HPDE6-E6E7 (cell line): ENCODE measurements at regions not wholly inside any gene's neighbourhood (a gene's known extent, or its start where the extent isn't known, plus 50 kb on each side); places are given as distances from the start of the nearest gene placed in this dataset.

Experiments used
- DNase-seq: peaks from one replicate; pipeline ENCODE4 v3.0.0; 2011; ENCODE audit warnings: missing footprints; ENCODE audit errors: extremely low spot score

DNA sequence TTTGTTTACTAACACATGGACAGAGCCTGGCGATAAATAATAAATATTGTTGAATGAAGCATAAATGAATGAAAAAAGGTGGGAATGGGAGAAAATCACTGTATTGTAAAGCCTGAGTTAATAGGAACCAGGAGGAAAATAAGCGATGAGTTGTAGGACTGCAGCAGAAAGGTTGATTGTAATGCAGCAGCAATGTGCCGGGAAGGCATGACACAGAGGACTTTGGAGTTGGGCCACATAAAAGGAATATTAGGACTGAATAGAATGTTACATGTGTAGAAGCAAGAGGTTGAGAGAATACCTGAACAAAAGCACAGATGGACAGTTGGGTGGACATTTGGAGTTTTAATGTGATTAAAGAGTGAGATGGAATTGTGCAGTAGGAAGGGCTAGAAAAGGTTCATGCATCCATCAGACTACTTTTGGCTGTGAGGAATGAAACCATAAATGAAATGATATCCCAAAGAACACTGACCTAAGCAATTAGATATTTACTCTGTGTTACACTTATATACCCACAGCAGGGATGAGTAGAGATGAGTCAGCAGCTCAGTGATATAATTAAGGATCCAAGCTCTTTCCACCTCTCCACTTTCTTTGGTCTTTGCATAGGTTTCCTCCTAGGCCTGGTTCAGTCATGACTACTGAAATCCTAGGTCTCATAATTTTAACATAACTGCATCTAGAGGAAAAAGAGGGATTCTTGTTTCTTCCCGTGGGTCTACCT lies 55.4 kb downstream of the CCER1 start:
- no peak for DNase-seq

DNA sequence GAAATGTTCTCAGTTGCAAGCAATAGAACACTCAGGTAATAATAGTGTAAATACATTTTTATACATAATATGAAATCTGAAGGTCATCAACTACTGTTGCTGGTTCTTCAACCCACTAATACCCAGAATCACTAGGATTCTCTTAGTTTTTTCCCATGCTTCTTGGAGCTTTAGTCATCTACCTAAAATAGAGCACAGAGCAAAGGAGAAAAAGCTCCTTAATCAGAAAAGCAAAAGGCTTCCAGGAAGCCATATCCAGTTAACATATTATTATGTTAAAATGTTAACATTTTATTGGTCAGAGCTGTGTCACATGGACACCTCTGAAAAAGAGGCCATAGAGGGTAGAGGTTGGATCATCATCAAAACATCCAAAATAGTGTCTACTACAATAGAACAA lies 57.0 kb downstream of the CCER1 start:
- no peak for DNase-seq

DNA sequence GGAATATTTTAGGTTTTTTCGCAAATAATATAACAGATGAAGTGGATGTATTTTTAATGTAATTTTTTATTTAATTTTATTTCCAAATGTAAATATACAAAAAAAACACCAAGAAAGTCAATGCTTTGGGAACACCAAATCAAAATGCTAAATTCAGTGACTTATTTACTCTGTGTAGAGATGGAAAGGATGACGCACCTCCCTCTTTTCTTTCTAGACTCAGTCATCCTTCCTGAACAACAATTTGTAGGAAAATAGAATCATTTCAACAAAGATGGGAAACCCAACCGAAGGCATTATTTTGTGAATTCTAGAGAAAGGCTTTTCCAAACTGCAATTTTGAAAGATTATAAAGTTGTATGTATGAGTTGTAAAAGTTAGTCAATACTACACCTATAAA lies 57.7 kb downstream of the CCER1 start:
- DNase-seq: no peak

DNA sequence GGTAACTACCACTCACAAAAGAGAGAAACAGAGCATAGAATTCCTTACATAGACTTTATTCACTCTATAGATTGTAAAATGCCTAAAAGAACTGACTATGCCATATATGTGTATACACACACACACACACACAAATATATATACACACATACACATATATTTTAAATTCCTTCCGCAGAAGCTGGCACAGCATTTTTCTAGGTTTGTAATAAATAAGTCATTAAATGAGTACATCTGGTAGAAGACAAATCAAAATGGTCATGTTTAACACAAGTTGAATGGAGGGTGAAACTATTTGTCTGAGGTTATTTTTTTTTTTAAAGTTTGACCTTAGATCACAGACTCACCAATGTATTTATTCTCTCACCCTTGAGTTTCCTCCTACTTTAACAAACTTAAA lies 58.2 kb downstream of the CCER1 start:
- DNase-seq: no peak

DNA sequence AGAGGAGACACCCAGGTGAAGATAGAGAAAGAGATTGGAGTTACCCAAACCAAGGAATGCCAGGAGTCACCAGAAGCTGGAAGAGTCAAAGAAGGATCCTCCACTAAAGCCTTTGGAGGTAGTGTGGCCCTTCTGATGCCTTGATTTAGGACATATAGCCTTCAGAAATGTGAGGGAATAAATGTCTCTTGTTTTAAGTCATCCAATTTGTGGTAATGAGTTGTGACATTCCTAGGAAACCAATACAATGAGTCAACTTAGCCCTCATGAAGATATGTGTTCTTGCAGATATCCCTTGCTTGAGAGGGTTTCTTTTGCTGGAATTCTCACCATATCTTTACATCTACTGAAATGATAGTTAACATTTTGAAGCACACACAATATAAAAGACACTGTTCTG lies 58.8 kb downstream of the CCER1 start:
- DNase-seq: no peak

DNA sequence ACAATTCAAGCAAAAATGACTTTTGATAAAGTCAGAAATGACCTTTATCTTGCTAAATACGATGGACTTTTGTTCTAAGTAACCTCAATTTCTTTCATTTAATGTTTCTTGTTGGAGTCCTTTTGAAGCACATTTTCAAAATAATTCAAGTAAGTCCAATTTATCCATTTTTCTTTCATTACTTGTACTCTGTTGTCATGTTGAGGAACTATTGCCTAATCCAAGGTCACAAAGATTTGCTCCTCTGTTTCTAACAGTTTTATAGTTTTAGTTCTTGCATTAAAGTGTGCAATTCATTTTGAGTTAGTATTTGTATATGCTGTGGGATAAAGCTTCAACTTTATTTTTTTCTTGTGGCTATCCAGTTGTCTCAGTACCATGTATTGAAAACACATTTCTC lies 66.7 kb downstream of the CCER1 start:
- DNase-seq: no peak

DNA sequence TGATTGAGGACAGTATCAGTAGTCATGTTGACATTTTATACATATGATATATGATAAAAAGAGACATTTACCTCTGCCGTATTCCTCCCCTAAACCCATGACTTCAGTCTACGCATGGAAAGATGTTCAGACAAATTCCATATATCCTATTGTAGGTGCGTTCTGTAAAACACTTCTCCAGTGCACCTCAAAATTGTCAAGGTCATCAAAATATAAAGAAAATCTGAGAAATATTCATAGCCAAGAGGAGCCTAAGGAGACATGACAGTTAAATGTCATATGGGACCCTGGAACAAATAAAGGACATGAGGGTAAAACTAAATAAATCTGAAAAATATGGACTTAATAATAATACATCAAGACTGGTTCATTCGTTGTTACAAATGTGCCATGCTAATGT lies 71.5 kb downstream of the CCER1 start:
- DNase-seq: no peak

DNA sequence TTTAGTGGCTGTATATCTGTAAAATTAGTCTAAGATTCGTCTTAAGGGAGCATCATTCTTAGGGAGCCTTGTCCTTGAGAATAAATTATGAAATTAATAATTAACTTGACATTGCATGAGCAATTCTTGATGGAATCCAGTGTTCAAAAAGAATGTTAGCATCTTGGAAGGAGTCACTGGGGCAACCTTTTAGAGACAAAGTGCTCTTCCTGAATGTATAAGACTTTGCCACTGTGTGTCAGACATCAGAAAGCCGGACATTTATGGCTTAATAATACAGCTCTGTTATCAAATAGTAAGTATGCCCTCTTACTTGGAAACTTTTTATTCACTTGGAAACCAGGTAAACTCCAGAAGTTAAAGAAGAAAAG lies 83.3 kb downstream of the CCER1 start:
- DNase-seq: no peak

DNA sequence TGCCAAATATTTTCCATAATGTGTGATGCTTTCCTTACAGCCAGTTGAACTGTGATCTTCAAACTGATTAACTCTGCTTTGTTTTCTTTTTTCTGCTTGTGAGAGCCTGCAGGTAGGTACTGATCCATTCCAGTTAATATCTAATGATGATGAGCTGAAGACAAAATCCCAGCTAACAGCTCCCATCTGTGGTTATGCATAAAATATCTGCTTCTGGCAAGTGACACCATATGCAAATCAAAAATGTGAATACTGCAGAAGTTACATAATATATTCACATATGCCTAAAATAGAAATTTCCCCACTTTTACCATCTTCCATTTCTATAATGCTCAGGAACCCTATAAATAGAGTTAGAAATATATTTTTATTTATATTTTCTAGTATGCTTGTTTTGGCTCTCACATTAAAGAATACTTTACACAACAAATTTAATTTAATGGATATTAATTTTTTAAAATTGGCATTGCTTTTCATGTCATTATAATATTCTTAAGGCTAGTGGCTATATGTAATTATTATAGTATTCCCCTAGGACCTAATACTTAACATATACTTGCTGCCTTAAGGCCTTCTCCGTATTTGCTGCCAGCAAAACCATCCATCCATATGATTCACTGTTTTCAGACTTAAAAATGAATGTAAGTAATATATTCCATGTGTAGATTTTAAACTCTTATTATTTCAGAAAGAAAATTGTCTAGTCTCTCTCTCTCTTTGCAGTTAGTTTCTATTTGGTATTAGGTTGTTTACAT lies 83.8 kb downstream of the CCER1 start:
- no peak for DNase-seq

DNA sequence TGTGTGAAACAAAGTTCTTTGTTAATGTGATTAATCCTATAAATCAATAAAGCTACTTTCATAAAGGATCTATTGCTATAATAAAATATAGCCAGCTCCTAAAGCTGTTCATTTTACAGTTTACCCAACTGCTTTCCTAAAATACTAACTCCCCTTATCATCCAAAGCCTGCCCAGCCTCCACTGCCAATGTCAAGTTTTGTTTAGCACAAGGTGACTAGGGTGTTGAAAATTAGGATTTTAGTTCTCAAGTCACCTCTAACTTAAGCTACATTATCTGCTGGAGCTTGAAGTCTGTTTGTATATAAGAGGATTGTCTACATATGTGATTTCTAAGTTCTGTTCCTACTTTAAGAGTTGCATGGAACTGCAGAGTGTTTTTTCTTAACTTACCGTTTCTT lies 86.3 kb downstream of the CCER1 start:
- DNase-seq: no peak

DNA sequence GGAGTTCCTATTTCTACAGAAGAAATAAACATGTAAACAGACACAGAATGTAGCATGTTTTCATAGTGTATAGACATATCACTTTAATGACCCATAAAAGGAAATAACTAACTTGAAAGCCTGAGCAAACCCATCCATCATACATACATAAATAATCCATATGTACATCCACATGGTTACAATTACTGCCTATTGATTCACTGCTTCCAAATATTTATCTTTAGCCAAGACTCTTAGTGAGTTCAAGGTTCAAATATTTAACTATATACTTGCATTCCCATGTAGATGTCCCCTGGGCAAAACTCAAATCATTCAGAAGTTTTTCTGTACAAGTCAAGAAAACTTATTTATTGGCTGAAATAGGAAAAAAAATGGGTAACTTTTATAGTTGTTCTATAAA lies 95.4 kb downstream of the CCER1 start:
- no peak for DNase-seq

DNA sequence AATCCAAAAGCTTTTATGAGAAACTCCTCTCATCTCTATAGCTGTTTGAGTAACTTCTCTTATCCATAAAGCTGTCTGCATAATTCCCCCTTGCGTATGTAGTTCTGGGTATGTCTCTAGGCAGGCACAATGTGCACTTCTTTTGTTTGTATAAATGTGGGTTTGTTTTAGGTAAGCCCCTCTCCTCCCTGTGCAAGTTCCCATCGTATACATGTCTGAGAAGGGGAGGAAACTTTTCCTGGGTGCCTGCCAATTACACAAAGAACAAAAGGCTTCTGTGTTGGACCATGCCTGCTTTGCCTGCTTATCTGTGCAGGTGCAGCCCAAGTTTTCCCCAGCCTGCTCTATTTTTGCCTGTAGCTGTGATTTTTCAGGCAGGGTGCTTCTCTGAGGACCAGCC lies 96.7 kb downstream of the CCER1 start:
- no peak for DNase-seq

DNA sequence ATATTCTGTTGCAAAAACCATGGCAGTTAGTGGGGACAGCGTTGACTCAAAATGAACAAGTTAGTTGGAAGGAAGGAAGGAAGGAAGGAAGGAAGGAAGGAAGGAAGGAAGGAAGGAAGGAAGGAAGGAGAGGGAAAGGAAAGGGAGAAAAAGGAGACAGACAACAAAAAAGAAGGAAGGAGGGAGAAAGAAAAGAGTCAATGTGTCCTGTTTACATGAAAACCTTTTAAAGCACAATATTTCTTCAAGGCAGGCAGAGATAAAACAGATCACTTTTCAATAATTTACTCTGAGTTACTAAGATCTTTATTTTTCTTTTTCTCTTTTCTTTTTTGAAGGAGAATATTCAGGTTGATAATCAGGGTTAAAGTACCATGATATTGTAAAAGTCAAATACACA lies 99.4 kb downstream of the CCER1 start:
- DNase-seq: no peak

DNA sequence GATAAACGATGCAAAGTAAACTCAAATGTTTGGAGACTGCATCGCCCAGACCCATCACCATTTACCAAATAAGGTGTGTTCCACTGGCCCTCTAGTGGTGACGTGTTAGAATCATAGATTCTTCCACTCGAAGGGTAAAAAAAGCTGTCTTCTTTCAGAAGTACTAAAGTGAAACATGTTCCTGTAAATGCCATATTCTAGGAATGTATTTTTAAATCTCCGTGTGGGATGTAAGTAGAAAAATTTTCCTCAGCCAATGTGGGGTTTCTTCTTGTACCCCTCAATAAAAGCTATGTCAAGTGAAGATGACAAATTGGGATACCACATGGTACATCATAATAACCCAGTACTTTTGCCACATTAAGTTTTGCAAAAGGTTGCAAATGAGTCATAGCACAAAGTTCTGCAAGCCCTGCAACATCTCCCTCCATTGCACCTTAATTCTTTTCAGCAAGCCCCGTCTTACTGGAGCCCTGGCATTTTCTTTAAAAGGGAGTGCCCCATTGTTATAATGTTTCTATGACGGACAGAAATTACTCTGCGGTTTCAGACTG lies 100.8 kb downstream of the CCER1 start:
- DNase-seq: no peak

DNA sequence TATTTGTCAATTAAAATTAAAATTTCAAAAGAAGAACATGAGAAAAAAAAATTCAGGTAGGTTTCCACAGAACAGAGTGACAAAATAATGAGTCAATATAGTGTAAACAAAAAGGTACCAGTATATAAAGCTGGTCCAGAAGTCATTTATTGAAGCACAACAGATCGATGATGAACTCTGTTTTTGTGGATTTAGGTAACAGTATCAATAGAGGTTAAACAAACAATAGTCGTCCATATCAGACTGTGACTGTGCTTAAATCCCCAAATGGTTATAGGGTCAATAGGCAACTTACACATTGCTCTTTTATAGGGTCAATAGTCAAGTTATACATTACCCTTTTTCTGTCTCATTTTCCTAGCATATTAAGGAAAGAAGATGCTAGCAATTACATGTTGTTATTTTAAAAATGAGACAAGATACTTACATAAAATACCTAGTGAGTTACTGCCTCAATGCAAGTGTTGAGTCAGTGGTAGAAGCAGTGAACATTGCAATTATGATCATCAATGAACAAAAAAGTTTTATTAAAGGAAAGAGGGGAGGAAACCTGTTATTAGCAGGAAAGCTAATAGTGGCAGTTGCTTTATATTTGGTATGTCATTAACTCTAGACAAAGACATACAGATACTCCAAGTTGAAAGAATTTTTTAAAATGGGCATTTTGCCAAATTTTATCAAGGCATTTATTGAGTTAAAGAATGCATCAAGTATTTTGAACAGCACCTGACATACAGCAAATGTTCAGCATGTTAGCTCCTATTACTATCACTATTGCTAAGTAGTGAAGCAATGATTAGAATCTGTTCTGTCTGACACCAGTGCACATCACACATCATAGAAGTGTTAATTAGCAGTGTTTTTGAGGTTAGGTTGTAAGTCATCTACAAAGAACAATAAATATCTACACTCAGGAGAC lies 102.9 kb downstream of the CCER1 start:
- no peak for DNase-seq

DNA sequence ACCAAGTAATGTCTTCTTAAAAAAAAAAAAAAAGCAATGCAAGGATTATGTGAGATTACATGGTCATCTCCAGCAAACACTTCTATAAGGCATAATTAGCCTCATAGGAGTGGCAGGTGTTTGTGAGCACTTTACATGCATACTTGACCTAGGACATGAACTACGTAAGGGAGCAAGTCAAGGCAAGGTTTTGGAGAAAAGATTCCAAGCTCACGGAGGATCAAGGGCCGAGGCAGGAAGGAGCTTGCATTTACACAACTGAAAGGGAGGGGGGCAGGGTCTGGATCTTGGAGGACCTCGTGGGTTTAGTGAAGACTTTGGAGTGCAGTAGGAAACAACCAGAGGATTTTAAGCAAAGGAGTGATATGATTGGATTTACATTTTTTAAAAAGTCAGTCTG lies 112.5 kb downstream of the CCER1 start:
- no peak for DNase-seq

DNA sequence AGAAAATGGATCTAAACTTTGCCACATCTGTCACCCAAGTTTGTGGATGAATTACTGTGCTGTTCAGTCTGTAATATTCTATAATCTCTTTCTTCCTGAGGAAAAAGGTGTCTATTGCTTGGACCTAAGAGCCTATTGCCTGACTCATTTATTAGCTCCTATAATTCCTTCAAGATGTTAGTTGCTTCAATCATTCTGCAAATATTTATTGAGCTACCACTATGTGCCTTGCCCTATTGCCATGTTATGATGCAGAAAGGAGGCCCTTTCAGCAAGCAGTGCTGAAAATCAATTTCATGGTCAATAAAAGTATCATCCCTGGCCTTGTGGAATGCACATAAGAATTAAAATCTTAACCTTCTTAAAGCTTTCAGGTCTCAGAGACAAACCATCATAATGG lies 113.6 kb downstream of the CCER1 start:
- no peak for DNase-seq

DNA sequence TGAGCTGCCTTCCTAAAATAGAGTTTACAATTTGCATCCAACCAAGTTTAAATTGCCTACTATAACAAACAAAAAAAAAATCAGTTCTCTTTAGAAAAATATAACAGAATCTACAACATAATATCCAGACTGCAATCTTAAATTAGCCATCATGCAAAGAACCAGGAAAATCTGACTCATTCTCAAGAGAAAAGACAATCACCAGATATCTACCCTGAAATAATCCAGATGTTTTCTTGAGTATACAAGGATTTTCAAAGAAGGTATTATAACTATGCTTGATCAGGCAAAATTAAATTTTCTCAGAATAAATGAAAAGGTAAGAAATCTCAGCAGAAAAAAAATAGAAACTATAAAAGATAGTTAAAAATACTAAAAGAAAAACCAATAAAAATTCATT lies 115.6 kb downstream of the CCER1 start:
- no peak for DNase-seq

DNA sequence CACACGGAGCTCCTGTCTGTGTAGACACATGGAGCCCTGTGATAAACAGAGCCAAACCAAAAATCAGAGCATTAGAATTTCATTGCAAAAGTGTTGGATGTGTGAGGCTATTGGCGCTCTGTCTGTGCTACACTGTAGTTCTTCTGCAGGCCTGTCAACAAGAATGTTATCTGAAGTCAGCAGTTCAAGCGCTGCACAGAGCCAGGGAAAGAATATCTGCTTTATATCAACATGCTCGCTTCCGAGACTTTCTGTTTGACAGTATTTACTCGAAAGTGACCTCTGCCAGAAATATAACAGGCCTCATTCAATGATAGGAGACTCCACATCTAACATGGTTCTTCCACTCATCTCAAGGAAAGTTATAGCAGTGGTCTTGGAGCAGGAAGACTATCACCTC lies 118.3 kb downstream of the CCER1 start:
- DNase-seq: no peak

DNA sequence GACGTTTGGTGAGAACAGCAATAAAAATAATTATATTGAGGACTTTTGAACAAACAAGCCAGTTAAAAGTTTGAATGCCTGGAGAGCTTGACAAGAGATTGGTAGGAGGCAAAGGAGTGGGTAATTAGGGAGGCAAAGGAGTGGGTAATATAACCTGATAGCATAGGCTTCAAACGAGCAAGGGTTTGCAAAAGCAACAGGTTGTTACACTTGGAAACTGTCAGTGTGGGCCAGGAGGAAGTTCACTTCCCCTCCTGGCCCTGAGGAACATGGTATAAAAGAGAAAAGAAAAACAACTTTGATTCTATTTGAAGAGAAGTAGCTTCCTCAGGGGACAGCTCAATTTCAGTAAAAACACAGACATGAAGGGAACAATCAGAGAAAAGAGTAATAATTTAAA lies 121.7 kb downstream of the CCER1 start:
- no peak for DNase-seq

DNA sequence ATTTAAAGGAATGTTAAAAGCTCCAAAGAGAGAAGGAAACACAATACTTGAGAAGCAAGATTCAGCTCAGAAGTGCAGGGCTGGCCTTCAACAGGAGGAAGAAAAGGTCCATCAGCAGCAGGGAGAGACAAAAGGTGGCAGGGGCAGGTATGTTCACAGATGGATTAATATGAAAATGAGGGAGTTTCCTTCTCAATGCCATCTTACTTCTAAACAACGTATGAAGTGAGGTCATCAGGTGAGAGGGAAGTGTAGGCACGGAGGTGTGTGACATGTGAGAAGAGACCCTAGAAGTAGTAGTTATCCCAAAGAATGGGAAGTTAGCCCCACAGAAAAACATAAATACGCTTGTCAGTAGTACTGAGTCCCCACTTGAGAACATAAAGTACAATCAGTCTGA lies 122.5 kb downstream of the CCER1 start:
- DNase-seq: no peak

DNA sequence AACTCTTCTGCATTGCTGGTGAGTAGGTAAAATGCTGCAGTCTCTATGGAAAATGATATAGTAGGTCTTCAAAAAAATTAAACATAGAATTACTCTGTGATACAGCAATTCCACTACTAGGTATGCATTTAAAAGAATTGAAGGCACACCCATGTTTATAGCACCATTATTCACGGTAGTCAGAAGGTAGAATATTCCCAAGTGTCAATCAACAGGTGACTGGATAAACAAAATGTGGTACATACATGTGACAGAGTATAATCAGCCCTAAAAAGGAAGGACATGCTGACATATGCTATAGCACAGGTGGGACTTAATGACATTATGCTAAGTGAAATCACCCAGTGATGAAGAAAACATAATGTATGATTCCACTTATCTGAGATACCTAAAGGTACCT lies 123.3 kb downstream of the CCER1 start:
- DNase-seq: no peak
